HEK293 (cell line): ENCODE measurements at regions not wholly inside any gene's neighbourhood (a gene's known extent, or its start where the extent isn't known, plus 50 kb on each side); places are given as distances from the start of the nearest gene placed in this dataset.

Experiments
- CTCF ChIA-PET: fragments of 350-600 bp; formaldehyde crosslinking; extraction: SDS; loops from one replicate; lab custom pipeline; 2021; ENCODE audit warnings: antibody characterized with exemption; lab: Yijun Ruan, JAX
- POLR2A ChIA-PET: fragments of 300-600 bp; formaldehyde crosslinking; extraction: SDS; loops from one replicate; lab custom pipeline; 2020; ENCODE audit warnings: antibody characterized with exemption, inconsistent platforms; lab: Yijun Ruan, JAX
- H3K27ac ChIP-seq: fragments of 200-500 bp; sonication (Bioruptor generic); 2 replicates; pipeline ENCODE4 v1.5.1; 2014; ENCODE audit warnings: low read depth, low read length, control low read depth, inconsistent platforms; ENCODE audit errors: extremely low read depth
- H3K36me3 ChIP-seq, 2 experiments: fragments of 200-500 bp in 1 of 2; sonication (Bioruptor generic) in 1 of 2; 1 replicate in 1 of 2; 2 replicates in 1 of 2; pipeline ENCODE4 v1.5.1; 2014 to 2017; ENCODE audit warnings: inconsistent platforms in 2 of 2, low read length in 2 of 2; ENCODE audit not compliant: control insufficient read depth in 2 of 2, insufficient read depth in 1 of 2
- H3K4me1 ChIP-seq: fragments of 200-500 bp; sonication (Bioruptor generic); 2 replicates; pipeline ENCODE4 v1.5.1; 2014; ENCODE audit warnings: mild to moderate bottlenecking, low read length, inconsistent platforms; ENCODE audit not compliant: control insufficient read depth, insufficient read depth
- H3K4me3 ChIP-seq: 2 replicates; pipeline ENCODE4 v1.5.1; 2011; ENCODE audit warnings: low read depth, mild to moderate bottlenecking, control low read depth, low read length, moderate library complexity
- H3K9me3 ChIP-seq: fragments of 200-500 bp; sonication (Bioruptor generic); 2 replicates; pipeline ENCODE4 v1.5.1; 2014; ENCODE audit warnings: low read depth, low read length, inconsistent platforms; ENCODE audit not compliant: control insufficient read depth, insufficient read depth
- HOXD13 ChIP-seq: sonication (generic); formaldehyde crosslinking; IDR thresholded peaks from 2 replicates; pipeline ENCODE4 v1.8.0; 2022; ENCODE audit warnings: missing genetic modification reagents, borderline replicate concordance
- PRDM1 ChIP-seq: fragments of 450-650 bp; formaldehyde crosslinking; IDR thresholded peaks from 2 replicates; pipeline ENCODE4; 2016; ENCODE audit warnings: missing biosample characterization, missing genetic modification characterization
- ZEB2 ChIP-seq: fragments of 450-650 bp; formaldehyde crosslinking; IDR thresholded peaks from 2 replicates; pipeline ENCODE4 v1.5.1; 2016; ENCODE audit warnings: missing biosample characterization, missing genetic modification characterization
- ZNF10 ChIP-seq: fragments of 450-650 bp; formaldehyde crosslinking; IDR thresholded peaks from 2 replicates; pipeline ENCODE4 v1.5.1; 2017; ENCODE audit warnings: missing biosample characterization, missing genetic modification characterization
- ZNF155 ChIP-seq: fragments of 450-650 bp; formaldehyde crosslinking; IDR thresholded peaks from 2 replicates; pipeline ENCODE4 v1.5.1; 2016; ENCODE audit warnings: missing biosample characterization, missing genetic modification characterization
- ZNF239 ChIP-seq: fragments of 450-650 bp; formaldehyde crosslinking; IDR thresholded peaks from 2 replicates; pipeline ENCODE4 v1.5.1; 2016; ENCODE audit warnings: missing biosample characterization, missing genetic modification characterization
- ZNF311 ChIP-seq: fragments of 450-650 bp; formaldehyde crosslinking; IDR thresholded peaks from 2 replicates; pipeline ENCODE4 v1.5.1; 2017; ENCODE audit warnings: missing biosample characterization, missing genetic modification characterization, borderline replicate concordance
- ZNF366 ChIP-seq: fragments of 450-650 bp; formaldehyde crosslinking; conservative IDR thresholded peaks from 2 replicates; pipeline ENCODE4 v1.5.1; 2016; ENCODE audit warnings: missing biosample characterization, missing genetic modification characterization
- ZNF391 ChIP-seq: fragments of 450-650 bp; formaldehyde crosslinking; IDR thresholded peaks from 2 replicates; pipeline ENCODE4 v1.5.1; 2016; ENCODE audit warnings: low read depth, missing biosample characterization, missing genetic modification characterization, borderline replicate concordance
- ZNF48 ChIP-seq: fragments of 450-650 bp; formaldehyde crosslinking; IDR thresholded peaks from 2 replicates; pipeline ENCODE4 v1.5.1; 2016; ENCODE audit warnings: missing biosample characterization, missing genetic modification characterization
- ZNF571 ChIP-seq: fragments of 450-650 bp; formaldehyde crosslinking; IDR thresholded peaks from 2 replicates; pipeline ENCODE4 v1.5.0; 2017; ENCODE audit warnings: missing biosample characterization, missing genetic modification characterization
- ZNF621 ChIP-seq: fragments of 450-650 bp; formaldehyde crosslinking; IDR thresholded peaks from 2 replicates; pipeline ENCODE4 v1.5.1; 2017; ENCODE audit warnings: missing biosample characterization, missing genetic modification characterization
- ZNF629 ChIP-seq: fragments of 450-650 bp; formaldehyde crosslinking; IDR thresholded peaks from 2 replicates; pipeline ENCODE4 v1.5.1; 2017; ENCODE audit warnings: missing biosample characterization, missing genetic modification characterization
- ZNF701 ChIP-seq: fragments of 450-650 bp; formaldehyde crosslinking; IDR thresholded peaks from 2 replicates; pipeline ENCODE4 v1.5.1; 2016; ENCODE audit warnings: missing biosample characterization, missing genetic modification characterization
- ZNF76 ChIP-seq: fragments of 450-650 bp; formaldehyde crosslinking; IDR thresholded peaks from 2 replicates; pipeline ENCODE4; 2016; ENCODE audit warnings: low read depth, missing biosample characterization, missing genetic modification characterization, borderline replicate concordance
- ZNF792 ChIP-seq: fragments of 450-650 bp; formaldehyde crosslinking; IDR thresholded peaks from 2 replicates; pipeline ENCODE4 v1.5.1; 2016; ENCODE audit warnings: missing biosample characterization, missing genetic modification characterization
- ZNF830 ChIP-seq: fragments of 450-650 bp; IDR thresholded peaks from 2 replicates; pipeline ENCODE4 v1.5.0; 2018; ENCODE audit warnings: missing biosample characterization, missing genetic modification characterization, low read depth, mild to moderate bottlenecking, moderate library complexity
- ZSCAN30 ChIP-seq: fragments of 450-650 bp; IDR thresholded peaks from 2 replicates; pipeline ENCODE4 v1.5.1; 2018; ENCODE audit warnings: missing biosample characterization, mild to moderate bottlenecking, missing genetic modification characterization, moderate library complexity
- TF ChIP-seq, protein P1 (sequence below): fragments of 450-650 bp; formaldehyde crosslinking; IDR thresholded peaks from 2 replicates; pipeline ENCODE4 v1.5.1; 2016; ENCODE audit warnings: missing biosample characterization, missing genetic modification characterization, borderline replicate concordance
- TF ChIP-seq, protein P2 (sequence below): fragments of 450-650 bp; formaldehyde crosslinking; IDR thresholded peaks from 2 replicates; pipeline ENCODE4 v1.5.1; 2016; ENCODE audit warnings: missing biosample characterization, missing genetic modification characterization
- TF ChIP-seq, protein P3 (sequence below): fragments of 450-650 bp; formaldehyde crosslinking; IDR thresholded peaks from 2 replicates; pipeline ENCODE4 v1.5.1; 2016; ENCODE audit warnings: missing biosample characterization, missing genetic modification characterization
- TF ChIP-seq, protein P4 (sequence below): fragments of 450-650 bp; formaldehyde crosslinking; IDR thresholded peaks from 2 replicates; pipeline ENCODE4 v1.5.1; 2016; ENCODE audit warnings: missing biosample characterization, missing genetic modification characterization
- TF ChIP-seq, protein P5 (sequence below): fragments of 450-650 bp; formaldehyde crosslinking; IDR thresholded peaks from 2 replicates; pipeline ENCODE4 v1.5.1; 2016; ENCODE audit warnings: missing biosample characterization, missing genetic modification characterization

DNA sequence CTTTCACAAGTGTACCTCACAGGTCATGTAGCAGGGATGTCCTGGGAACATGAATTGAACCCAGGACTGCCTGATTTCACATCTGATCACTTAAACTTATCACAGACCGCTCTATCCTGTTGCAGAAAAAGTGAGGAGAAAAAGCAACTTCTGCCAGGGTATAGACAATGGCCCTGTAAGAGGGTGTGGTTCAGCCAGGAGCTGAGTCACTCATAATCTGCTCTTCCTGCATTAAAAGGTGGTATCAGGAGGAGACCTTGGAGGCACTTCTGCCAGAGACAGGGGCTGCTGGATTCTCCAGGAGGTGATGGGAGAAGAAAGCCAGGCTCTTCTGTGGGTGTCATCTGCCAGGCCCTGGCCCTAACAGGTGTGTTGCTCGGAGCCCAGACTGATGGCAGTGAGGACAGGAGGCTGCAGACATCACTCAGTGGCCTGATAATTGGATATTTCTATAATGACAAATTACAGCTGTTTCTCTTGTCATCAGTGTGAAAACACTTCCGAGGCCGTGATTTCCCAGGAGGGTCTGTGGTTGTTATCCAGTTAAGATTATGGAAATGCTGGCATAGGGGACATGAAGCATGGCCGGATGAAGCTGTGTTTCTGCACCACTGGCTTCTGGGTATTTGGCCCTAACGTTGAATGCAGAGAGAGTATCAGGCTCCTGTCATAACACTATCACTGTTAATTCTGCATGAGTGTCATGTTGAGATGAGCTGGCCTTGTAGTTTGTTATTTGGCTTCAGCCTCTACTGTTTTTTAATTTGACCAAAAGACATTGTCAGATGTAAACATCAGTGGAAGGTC is 125.1 kb upstream of the ZBED5 start (continued):
- TF ChIP-seq, protein P1, sequence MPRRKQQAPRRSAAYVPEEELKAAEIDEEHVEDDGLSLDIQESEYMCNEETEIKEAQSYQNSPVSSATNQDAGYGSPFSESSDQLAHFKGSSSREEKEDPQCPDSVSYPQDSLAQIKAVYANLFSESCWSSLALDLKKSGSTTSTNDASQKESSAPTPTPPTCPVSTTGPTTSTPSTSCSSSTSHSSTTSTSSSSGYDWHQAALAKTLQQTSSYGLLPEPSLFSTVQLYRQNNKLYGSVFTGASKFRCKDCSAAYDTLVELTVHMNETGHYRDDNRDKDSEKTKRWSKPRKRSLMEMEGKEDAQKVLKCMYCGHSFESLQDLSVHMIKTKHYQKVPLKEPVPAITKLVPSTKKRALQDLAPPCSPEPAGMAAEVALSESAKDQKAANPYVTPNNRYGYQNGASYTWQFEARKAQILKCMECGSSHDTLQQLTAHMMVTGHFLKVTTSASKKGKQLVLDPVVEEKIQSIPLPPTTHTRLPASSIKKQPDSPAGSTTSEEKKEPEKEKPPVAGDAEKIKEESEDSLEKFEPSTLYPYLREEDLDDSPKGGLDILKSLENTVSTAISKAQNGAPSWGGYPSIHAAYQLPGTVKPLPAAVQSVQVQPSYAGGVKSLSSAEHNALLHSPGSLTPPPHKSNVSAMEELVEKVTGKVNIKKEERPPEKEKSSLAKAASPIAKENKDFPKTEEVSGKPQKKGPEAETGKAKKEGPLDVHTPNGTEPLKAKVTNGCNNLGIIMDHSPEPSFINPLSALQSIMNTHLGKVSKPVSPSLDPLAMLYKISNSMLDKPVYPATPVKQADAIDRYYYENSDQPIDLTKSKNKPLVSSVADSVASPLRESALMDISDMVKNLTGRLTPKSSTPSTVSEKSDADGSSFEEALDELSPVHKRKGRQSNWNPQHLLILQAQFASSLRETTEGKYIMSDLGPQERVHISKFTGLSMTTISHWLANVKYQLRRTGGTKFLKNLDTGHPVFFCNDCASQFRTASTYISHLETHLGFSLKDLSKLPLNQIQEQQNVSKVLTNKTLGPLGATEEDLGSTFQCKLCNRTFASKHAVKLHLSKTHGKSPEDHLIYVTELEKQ (tag by site-specific recombination): no peak
- no peak for TF ChIP-seq ZNF239 (tag by site-specific recombination)
- TF ChIP-seq ZNF76 (tag by site-specific recombination): no peak
- no peak for TF ChIP-seq ZNF571

DNA sequence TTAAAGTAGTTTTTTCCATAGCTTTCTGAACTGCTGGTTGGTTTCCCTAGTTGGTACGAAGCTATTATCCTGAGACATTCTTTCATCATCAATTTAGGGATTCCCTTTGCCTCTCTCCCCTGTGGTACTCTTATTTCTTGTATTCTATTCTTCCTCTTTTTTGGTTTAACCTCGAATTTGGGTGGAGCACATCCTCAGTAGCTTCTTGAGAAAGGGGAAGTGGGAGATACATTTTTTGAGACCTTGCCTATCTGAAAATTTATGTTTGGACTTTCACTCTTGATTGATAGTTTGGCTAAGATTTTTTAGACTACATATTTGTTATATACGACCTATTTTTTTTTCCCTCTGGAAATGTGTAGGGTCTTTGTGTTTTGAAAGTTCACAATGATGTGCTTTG is 121.7 kb upstream of the ZBED5 start:
- Histone ChIP-seq H3K4me3 (no peak overlapping the region), H3K9me3 (no peaks in the 10 kb centered on the region), H3K27ac (no peak overlapping the region), H3K36me3 (no peaks in the 10 kb centered on the region), H3K4me1 (no peaks in the 10 kb centered on the region)
- no peak for TF ChIP-seq ZNF48 (tag by site-specific recombination)
- no peak for TF ChIP-seq ZEB2 (tag by site-specific recombination)
- TF ChIP-seq ZNF621 (tag by site-specific recombination): no peak
- no peak for TF ChIP-seq ZNF629 (tag by site-specific recombination)
- no peak for TF ChIP-seq ZNF391 (tag by site-specific recombination)
- TF ChIP-seq, protein P2, sequence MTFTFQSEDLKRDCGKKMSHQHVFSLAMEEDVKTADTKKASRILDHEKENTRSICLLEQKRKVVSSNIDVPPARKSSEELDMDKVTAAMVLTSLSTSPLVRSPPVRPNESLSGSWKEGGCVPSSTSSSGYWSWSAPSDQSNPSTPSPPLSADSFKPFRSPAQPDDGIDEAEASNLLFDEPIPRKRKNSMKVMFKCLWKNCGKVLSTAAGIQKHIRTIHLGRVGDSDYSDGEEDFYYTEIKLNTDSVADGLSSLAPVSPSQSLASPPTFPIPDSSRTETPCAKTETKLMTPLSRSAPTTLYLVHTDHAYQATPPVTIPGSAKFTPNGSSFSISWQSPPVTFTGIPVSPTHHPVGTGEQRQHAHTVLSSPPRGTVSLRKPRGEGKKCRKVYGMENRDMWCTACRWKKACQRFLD (tag by site-specific recombination): no peak
- no peak for TF ChIP-seq ZNF792 (tag by site-specific recombination)
- no peak for TF ChIP-seq PRDM1 (tag by site-specific recombination)
- TF ChIP-seq ZNF830 (tag by site-specific recombination): no peak
- no peak for TF ChIP-seq ZNF366 (tag by site-specific recombination)
- TF ChIP-seq, protein P3, sequence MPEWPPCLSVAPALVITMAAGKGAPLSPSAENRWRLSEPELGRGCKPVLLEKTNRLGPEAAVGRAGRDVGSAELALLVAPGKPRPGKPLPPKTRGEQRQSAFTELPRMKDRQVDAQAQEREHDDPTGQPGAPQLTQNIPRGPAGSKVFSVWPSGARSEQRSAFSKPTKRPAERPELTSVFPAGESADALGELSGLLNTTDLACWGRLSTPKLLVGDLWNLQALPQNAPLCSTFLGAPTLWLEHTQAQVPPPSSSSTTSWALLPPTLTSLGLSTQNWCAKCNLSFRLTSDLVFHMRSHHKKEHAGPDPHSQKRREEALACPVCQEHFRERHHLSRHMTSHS (tag by site-specific recombination): no peak
- no peak for TF ChIP-seq ZNF701 (tag by site-specific recombination)
- TF ChIP-seq ZNF155: no peak
- no peak for TF ChIP-seq ZNF311 (tag by site-specific recombination)
- POLR2A ChIA-PET: no interaction called here
- CTCF ChIA-PET: interaction anchor here (0.6 to 0.9 kb wide), 2 partner anchors 27 to 41 kb away, joined by 3 to 4 read pairs; no protein-coding TSS in a partner anchor

DNA sequence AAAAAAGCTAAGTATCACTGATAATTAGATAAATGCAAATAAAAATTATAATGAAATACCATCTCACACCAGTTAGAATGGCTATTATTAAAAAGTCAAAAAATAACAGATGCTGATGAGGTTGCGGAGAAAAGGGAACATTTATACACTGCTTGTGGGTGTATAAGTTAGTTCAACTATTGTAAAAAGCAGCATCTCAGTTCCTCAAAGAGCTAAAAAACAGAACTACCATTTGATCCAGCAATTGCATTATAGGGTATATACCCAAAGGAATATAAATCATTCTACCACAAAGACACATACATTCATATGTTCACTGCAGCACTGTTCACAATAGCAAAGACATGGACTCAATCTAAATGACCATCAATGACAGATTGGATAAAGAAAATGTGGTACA is 120.3 kb upstream of the ZBED5 start:
- H3K4me1 ChIP-seq: no peaks in the 10 kb centered on the region
- ChIA-PET POLR2A (no interaction called here), CTCF (no interaction called here)
- no peaks in the 10 kb centered on the region for H3K36me3 ChIP-seq
- no peak overlapping the region for H3K4me3 ChIP-seq
- no peak overlapping the region for H3K27ac ChIP-seq
- H3K9me3 ChIP-seq: no peaks in the 10 kb centered on the region
- TF ChIP-seq, protein P4, sequence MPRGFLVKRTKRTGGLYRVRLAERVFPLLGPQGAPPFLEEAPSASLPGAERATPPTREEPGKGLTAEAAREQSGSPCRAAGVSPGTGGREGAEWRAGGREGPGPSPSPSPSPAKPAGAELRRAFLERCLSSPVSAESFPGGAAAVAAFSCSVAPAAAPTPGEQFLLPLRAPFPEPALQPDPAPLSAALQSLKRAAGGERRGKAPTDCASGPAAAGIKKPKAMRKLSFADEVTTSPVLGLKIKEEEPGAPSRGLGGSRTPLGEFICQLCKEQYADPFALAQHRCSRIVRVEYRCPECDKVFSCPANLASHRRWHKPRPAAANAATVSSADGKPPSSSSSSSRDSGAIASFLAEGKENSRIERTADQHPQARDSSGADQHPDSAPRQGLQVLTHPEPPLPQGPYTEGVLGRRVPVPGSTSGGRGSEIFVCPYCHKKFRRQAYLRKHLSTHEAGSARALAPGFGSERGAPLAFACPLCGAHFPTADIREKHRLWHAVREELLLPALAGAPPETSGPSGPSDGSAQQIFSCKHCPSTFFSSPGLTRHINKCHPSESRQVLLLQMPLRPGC (tag by site-specific recombination): no peak
- TF ChIP-seq, protein P5, sequence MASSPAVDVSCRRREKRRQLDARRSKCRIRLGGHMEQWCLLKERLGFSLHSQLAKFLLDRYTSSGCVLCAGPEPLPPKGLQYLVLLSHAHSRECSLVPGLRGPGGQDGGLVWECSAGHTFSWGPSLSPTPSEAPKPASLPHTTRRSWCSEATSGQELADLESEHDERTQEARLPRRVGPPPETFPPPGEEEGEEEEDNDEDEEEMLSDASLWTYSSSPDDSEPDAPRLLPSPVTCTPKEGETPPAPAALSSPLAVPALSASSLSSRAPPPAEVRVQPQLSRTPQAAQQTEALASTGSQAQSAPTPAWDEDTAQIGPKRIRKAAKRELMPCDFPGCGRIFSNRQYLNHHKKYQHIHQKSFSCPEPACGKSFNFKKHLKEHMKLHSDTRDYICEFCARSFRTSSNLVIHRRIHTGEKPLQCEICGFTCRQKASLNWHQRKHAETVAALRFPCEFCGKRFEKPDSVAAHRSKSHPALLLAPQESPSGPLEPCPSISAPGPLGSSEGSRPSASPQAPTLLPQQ (tag by site-specific recombination): no peak
- no peak for TF ChIP-seq ZSCAN30 (tag by site-specific recombination)
- TF ChIP-seq HOXD13 (CRISPR knock-in tag): no peak
- no peak for TF ChIP-seq ZNF10 (tag by site-specific recombination)
